ENCODE measurements at regions not wholly inside any gene's neighbourhood (a gene's known extent, or its start where the extent isn't known, plus 50 kb on each side); places are given as distances from the start of the nearest gene placed in this dataset.

DNA sequence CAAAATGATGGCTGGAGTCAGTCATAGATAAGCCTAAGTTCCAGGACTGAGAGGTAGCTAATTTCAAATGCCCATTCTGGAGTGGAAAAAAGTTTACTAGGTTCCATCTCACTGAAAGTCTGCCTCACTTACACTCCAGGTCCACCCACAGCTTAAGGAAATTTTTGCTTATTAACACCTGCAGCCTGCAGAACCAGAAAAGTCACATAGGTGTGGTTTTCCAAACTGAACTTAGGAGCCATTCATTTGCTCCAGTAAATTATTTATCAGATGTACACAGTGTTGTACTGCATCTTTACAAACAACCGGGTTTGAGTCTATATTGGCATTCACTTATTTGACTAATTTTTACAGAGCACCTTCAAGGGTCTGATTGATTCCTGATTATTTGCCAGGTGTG, 157.4 kb upstream of the ARID2 start:
- Histone ChIP-seq H3K4me3 (ENCODE audit: low read length in 3 of 3) (no peak overlapping the region), H3K9ac (ENCODE audit: low read length in 3 of 3) (no peak overlapping the region), H3K4me1 (ENCODE audit: control insufficient read depth in 2 of 3, insufficient read depth in 2 of 3, low read depth in 1 of 3, low read length in 3 of 3) (no peaks in the 10 kb centered on the region), H3K36me3 (ENCODE audit: control insufficient read depth in 2 of 3, insufficient read depth in 3 of 3, low read length in 3 of 3) (no peaks in the 10 kb centered on the region), H3K27me3 (ENCODE audit: control insufficient read depth, insufficient read depth, low read length) (no peaks in the 10 kb centered on the region), H3K9me3 (ENCODE audit: control insufficient read depth in 2 of 3, insufficient read depth in 1 of 3, low read length in 3 of 3) (no peaks in the 10 kb centered on the region), H3K27ac (ENCODE audit: low read depth in 2 of 2, low read length in 2 of 2) (no peak overlapping the region)
- FAIRE-seq (no peak), DNase-seq (peak in 1 of 5 donors; percentile 13)
- intact Hi-C loops (cut with DNase I): no loop called here
- TF ChIP-seq, protein P1, sequence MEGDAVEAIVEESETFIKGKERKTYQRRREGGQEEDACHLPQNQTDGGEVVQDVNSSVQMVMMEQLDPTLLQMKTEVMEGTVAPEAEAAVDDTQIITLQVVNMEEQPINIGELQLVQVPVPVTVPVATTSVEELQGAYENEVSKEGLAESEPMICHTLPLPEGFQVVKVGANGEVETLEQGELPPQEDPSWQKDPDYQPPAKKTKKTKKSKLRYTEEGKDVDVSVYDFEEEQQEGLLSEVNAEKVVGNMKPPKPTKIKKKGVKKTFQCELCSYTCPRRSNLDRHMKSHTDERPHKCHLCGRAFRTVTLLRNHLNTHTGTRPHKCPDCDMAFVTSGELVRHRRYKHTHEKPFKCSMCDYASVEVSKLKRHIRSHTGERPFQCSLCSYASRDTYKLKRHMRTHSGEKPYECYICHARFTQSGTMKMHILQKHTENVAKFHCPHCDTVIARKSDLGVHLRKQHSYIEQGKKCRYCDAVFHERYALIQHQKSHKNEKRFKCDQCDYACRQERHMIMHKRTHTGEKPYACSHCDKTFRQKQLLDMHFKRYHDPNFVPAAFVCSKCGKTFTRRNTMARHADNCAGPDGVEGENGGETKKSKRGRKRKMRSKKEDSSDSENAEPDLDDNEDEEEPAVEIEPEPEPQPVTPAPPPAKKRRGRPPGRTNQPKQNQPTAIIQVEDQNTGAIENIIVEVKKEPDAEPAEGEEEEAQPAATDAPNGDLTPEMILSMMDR (IDR thresholded peaks at IDR 0.05; ENCODE audit: borderline replicate concordance, extremely low read depth, insufficient read depth): no peak

DNA sequence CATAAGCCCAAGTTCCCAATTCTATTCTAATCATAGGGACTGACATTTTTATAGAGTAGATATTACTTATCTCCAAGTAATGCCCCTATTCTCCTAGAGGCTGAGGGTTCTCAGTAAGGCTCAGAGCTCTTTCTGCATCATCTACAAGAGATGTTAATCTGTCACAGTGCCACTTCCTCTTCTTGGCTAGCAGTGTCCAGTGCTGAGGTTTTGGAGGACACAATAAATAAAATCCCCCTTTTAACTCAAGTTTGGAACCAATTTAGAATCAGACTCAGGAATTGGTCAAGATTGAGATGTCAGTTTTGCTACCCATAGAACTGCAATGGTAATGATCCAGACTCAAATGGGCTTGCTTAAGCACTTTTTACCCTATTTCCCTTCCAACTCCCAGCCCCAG, 154.1 kb upstream of the ARID2 start:
- Histone ChIP-seq H3K36me3 (ENCODE audit: control insufficient read depth in 2 of 3, insufficient read depth in 3 of 3, low read length in 3 of 3) (no peaks in the 10 kb centered on the region), H3K27ac (ENCODE audit: low read depth in 2 of 2, low read length in 2 of 2) (no peak overlapping the region), H3K4me3 (ENCODE audit: low read length in 3 of 3) (no peak overlapping the region), H3K27me3 (ENCODE audit: control insufficient read depth, insufficient read depth, low read length) (no peaks in the 10 kb centered on the region), H3K4me1 (ENCODE audit: control insufficient read depth in 2 of 3, insufficient read depth in 2 of 3, low read depth in 1 of 3, low read length in 3 of 3) (no peaks in the 10 kb centered on the region), H3K9me3 (ENCODE audit: control insufficient read depth in 2 of 3, insufficient read depth in 1 of 3, low read length in 3 of 3) (no peaks in the 10 kb centered on the region), H3K9ac (ENCODE audit: low read length in 3 of 3) (no peak overlapping the region)
- TF ChIP-seq, protein P1 (IDR thresholded peaks at IDR 0.05; ENCODE audit: borderline replicate concordance, extremely low read depth, insufficient read depth): no peak
- FAIRE-seq: no peak
- no peak for DNase-seq
- intact Hi-C loops (cut with DNase I): no loop called here

DNA sequence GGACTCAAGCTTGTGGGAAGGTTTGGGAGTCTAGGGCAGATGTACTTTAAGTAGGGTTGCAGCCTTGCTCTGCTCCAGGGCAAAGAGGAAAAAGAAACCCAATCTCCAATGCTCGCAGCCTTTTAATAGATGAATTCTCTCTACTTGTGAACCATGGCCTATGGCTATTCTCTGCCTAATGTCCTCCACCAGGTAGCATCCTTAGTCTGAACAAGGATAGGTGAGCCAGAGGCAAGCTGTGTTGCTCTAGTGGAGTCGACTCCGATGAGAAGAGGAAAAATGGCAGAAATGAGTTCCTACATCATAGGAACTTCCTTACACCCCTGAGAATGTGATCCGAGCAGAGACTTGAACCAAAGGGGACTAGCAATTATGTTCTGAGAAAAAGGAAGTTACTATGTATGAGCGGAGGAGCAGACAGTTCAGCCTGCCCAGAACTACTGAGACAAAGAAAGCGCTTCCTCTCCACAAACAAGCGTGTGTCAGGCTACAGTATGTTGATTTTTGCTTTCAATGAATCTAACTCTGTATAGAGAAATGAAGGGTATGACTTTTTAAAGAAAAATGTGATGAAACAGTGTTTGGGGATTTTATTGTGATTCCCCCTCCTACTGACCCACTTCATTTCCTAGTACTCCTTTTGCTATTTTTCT, 153.6 kb upstream of the ARID2 start:
- no peak overlapping the region for H3K9ac ChIP-seq (ENCODE audit: low read length in 3 of 3)
- intact Hi-C loops (cut with DNase I): no loop called here
- H3K9me3 ChIP-seq (ENCODE audit: control insufficient read depth in 2 of 3, insufficient read depth in 1 of 3, low read length in 3 of 3): no peaks in the 10 kb centered on the region
- TF ChIP-seq, protein P1 (IDR thresholded peaks at IDR 0.05; ENCODE audit: borderline replicate concordance, extremely low read depth, insufficient read depth): no peak
- no peaks in the 10 kb centered on the region for H3K36me3 ChIP-seq (ENCODE audit: control insufficient read depth in 2 of 3, insufficient read depth in 3 of 3, low read length in 3 of 3)
- FAIRE-seq: no peak
- no peak overlapping the region for H3K27ac ChIP-seq (ENCODE audit: low read depth in 2 of 2, low read length in 2 of 2)
- no peak for DNase-seq
- no peaks in the 10 kb centered on the region for H3K4me1 ChIP-seq (ENCODE audit: control insufficient read depth in 2 of 3, insufficient read depth in 2 of 3, low read depth in 1 of 3, low read length in 3 of 3)
- no peak overlapping the region for H3K4me3 ChIP-seq (ENCODE audit: low read length in 3 of 3)
- H3K27me3 ChIP-seq (ENCODE audit: control insufficient read depth, insufficient read depth, low read length): no peaks in the 10 kb centered on the region
